H1 (cell line): ENCODE measurements at regions not wholly inside any gene's neighbourhood (a gene's known extent, or its start where the extent isn't known, plus 50 kb on each side); places are given as distances from the start of the nearest gene placed in this dataset.

ENCODE experiments used
- CTCF ChIA-PET: fragments of 300-600 bp; sonication (Branson Sonifier 250); formaldehyde crosslinking; loops from one replicate; lab custom pipeline; 2021; ENCODE audit not compliant: partially characterized antibody; lab: Charles Lee
- POLR2A ChIA-PET: fragments of 300-600 bp; sonication (Branson Sonifier 250); formaldehyde crosslinking; loops from one replicate; lab custom pipeline; 2021; ENCODE audit warnings: inconsistent platforms; ENCODE audit not compliant: partially characterized antibody; lab: Charles Lee
- DNase-seq, 2 experiments: peaks; one replicate each; pipeline versions ENCODE4 v3.0.0 to v3.0.0-alpha.2; 2010 to 2022; ENCODE audit warnings: low spot score in 2 of 2, low read depth in 1 of 2, mixed read lengths in 1 of 2
- FAIRE-seq: peaks from 2 replicates; lab custom pipeline; 2011; peaks lifted over from hg19 to GRCh38; lab: Jason Lieb, UNC
- H2AFZ ChIP-seq: 2 replicates; pipeline ENCODE4 v1.8.1; 2012; ENCODE audit warnings: low read length, inconsistent platforms
- H2AK5ac ChIP-seq: 2 replicates; pipeline ENCODE4 v1.6.1; 2013; ENCODE audit warnings: low read depth, low read length
- H2BK120ac ChIP-seq: replicated peaks from 2 replicates; pipeline ENCODE3; 2013; ENCODE audit warnings: low read depth, low read length, inconsistent platforms
- H2BK12ac ChIP-seq: 2 replicates; pipeline ENCODE4 v1.6.1; 2013; ENCODE audit warnings: low read depth, low read length
- H2BK15ac ChIP-seq: 2 replicates; pipeline ENCODE4 v1.6.1; 2013; ENCODE audit warnings: low read length
- H2BK20ac ChIP-seq: 2 replicates; pipeline ENCODE4 v1.6.1; 2013; ENCODE audit warnings: low read length
- H2BK5ac ChIP-seq: 2 replicates; pipeline ENCODE4 v1.6.1; 2013; ENCODE audit warnings: low read depth, low read length
- H3K14ac ChIP-seq: 2 replicates; pipeline ENCODE4 v1.6.1; 2013; ENCODE audit warnings: inconsistent platforms; ENCODE audit not compliant: insufficient read length
- H3K18ac ChIP-seq: 2 replicates; pipeline ENCODE4 v1.6.1; 2013; ENCODE audit warnings: low read length; ENCODE audit errors: extremely low read depth
- H3K23ac ChIP-seq: 2 replicates; pipeline ENCODE4 v1.6.1; 2013; ENCODE audit warnings: inconsistent platforms; ENCODE audit not compliant: insufficient read length
- H3K23me2 ChIP-seq: 2 replicates; pipeline ENCODE4 v1.6.1; 2013; ENCODE audit warnings: low read depth, low read length
- H3K27ac ChIP-seq: 2 replicates; pipeline ENCODE4 v1.6.1; 2011; ENCODE audit warnings: low read depth, low read length, inconsistent platforms
- H3K27me3 ChIP-seq, 4 experiments: replicated peaks in 1 of 4; 1 replicate in 1 of 4; 2 replicates in 3 of 4; pipeline versions ENCODE4 v1.6.1 to v1.8.1; 2011 to 2013; ENCODE audit warnings: low read length in 3 of 4, mild to moderate bottlenecking in 3 of 4, inconsistent platforms in 2 of 4, mixed read lengths in 2 of 4, moderate library complexity in 1 of 4; ENCODE audit not compliant: control insufficient read depth in 3 of 4, insufficient read depth in 3 of 4; ENCODE audit errors: extremely low read depth in 1 of 4
- H3K36me3 ChIP-seq, 4 experiments: 2 replicates each; pipeline versions ENCODE4 v1.6.1 to v1.8.1; 2011 to 2013; ENCODE audit warnings: mild to moderate bottlenecking in 4 of 4, low read length in 3 of 4, moderate library complexity in 2 of 4, control low read depth in 1 of 4, inconsistent platforms in 1 of 4; ENCODE audit not compliant: insufficient read depth in 4 of 4, control insufficient read depth in 2 of 4
- H3K4ac ChIP-seq: replicated peaks from 2 replicates; pipeline ENCODE3; 2013; ENCODE audit warnings: low read length, low read depth, mixed read lengths, inconsistent platforms; ENCODE audit not compliant: insufficient read length
- H3K4me1 ChIP-seq, 4 experiments: replicated peaks in 1 of 4; 1 replicate in 1 of 4; 2 replicates in 3 of 4; pipeline versions ENCODE4 v1.6.1 to v1.8.1; 2011 to 2013; ENCODE audit warnings: low read length in 3 of 4, inconsistent platforms in 2 of 4, mixed read lengths in 1 of 4; ENCODE audit not compliant: insufficient read depth in 4 of 4, control insufficient read depth in 3 of 4
- H3K4me2 ChIP-seq, 2 experiments: 2 replicates each; pipeline versions ENCODE4 v1.6.1 to v1.8.1; 2011 to 2013; ENCODE audit warnings: low read depth in 2 of 2, low read length in 2 of 2, control low read depth in 1 of 2, inconsistent platforms in 1 of 2, mild to moderate bottlenecking in 1 of 2; ENCODE audit not compliant: insufficient read depth in 1 of 2
- H3K4me3 ChIP-seq, 4 experiments: fragments of 200-600, 300-600 bp in 1 of 4; sonication (generic), shearing (Covaris generic), sonication (Bioruptor Twin) in 1 of 4; 2 replicates each; pipeline versions ENCODE4 v1.5.1 to v1.8.1; 2011 to 2016; ENCODE audit warnings: low read length in 4 of 4, low read depth in 3 of 4, control low read depth in 2 of 4, inconsistent platforms in 2 of 4, mild to moderate bottlenecking in 2 of 4, mixed read lengths in 1 of 4, moderate library complexity in 1 of 4; ENCODE audit not compliant: insufficient read depth in 2 of 4; ENCODE audit errors: extremely low read depth in 1 of 4
- H3K56ac ChIP-seq: replicated peaks from 2 replicates; pipeline ENCODE3; 2013; ENCODE audit warnings: low read depth, mild to moderate bottlenecking, mixed read lengths, low read length, inconsistent platforms; ENCODE audit not compliant: insufficient read length
- H3K79me1 ChIP-seq: 2 replicates; pipeline ENCODE4 v1.6.1; 2013; ENCODE audit warnings: low read depth, low read length, control low read depth
- H3K79me2 ChIP-seq, 2 experiments: 2 replicates each; pipeline versions ENCODE4 v1.6.1 to v1.8.1; 2012 to 2013; ENCODE audit warnings: low read length in 2 of 2, mild to moderate bottlenecking in 2 of 2, inconsistent platforms in 1 of 2; ENCODE audit not compliant: insufficient read depth in 2 of 2, control insufficient read depth in 1 of 2
- H3K9ac ChIP-seq, 4 experiments: replicated peaks in 1 of 4; 1 replicate in 1 of 4; 2 replicates in 3 of 4; pipeline versions ENCODE4 v1.6.1 to v1.8.1; 2011 to 2013; ENCODE audit warnings: low read depth in 3 of 4, low read length in 3 of 4, control low read depth in 2 of 4, mild to moderate bottlenecking in 2 of 4, moderate library complexity in 2 of 4, inconsistent platforms in 1 of 4; ENCODE audit errors: extremely low read depth in 1 of 4
- H3K9me3 ChIP-seq, 2 experiments: 2 replicates each; pipeline versions ENCODE4 v1.6.1 to v1.8.1; 2012 to 2013; ENCODE audit warnings: mild to moderate bottlenecking in 2 of 2, moderate library complexity in 2 of 2, control low read depth in 1 of 2, inconsistent platforms in 1 of 2, low read depth in 1 of 2, low read length in 1 of 2, mixed read lengths in 1 of 2; ENCODE audit not compliant: insufficient read depth in 2 of 2
- H4K20me1 ChIP-seq, 2 experiments: replicated peaks in 1 of 2; 2 replicates each; pipeline versions ENCODE3 to v1.8.1; 2011 to 2013; ENCODE audit warnings: inconsistent platforms in 2 of 2, low read length in 2 of 2, mild to moderate bottlenecking in 1 of 2; ENCODE audit not compliant: insufficient read depth in 2 of 2, control insufficient read depth in 1 of 2
- H4K5ac ChIP-seq: 2 replicates; pipeline ENCODE4 v1.6.1; 2013; ENCODE audit warnings: low read length, low read depth, mixed read lengths, inconsistent platforms; ENCODE audit not compliant: insufficient read length
- H4K8ac ChIP-seq: 2 replicates; pipeline ENCODE4 v1.8.0; 2013; ENCODE audit warnings: mild to moderate bottlenecking, moderate library complexity, low read length, inconsistent platforms; ENCODE audit not compliant: insufficient read depth; ENCODE audit errors: extremely low read depth
- H4K91ac ChIP-seq: replicated peaks from 2 replicates; pipeline ENCODE3; 2013; ENCODE audit warnings: low read length, mixed read lengths, inconsistent platforms; ENCODE audit not compliant: insufficient read length
- ATF2 ChIP-seq: IDR thresholded peaks from 2 replicates; pipeline ENCODE4 v1.6.1; 2012; ENCODE audit warnings: low read length, inconsistent platforms
- BCL11A ChIP-seq, 2 experiments: IDR thresholded peaks; one replicate each; pipeline ENCODE4 v1.6.1; 2011; ENCODE audit warnings: low read depth in 2 of 2, low read length in 2 of 2, mild to moderate bottlenecking in 2 of 2
- POU5F1 ChIP-seq: IDR thresholded peaks from 2 replicates; pipeline ENCODE4 v1.6.1; 2011; ENCODE audit warnings: low read depth, mild to moderate bottlenecking, low read length, moderate library complexity
- SIN3A ChIP-seq, 2 experiments: IDR thresholded peaks in 1 of 2; conservative IDR thresholded peaks in 1 of 2; 2 replicates each; pipeline ENCODE4 v1.6.1; 2011 to 2012; ENCODE audit warnings: low read length in 2 of 2, improper control_type of control experiment in 1 of 2, low read depth in 1 of 2, mild to moderate bottlenecking in 1 of 2
- WGBS, 2 experiments: shearing (Covaris generic) in 1 of 2; methylation state at CpG; one replicate each; pipeline versions ENCODE4 v1.1.6 to v1.1.7; 2013 to 2015; ENCODE audit warnings: low lambda C conversion rate in 2 of 2, mixed read lengths in 2 of 2, inconsistent platforms in 1 of 2, low coverage in 1 of 2, missing lambda C conversion rate in 1 of 2; ENCODE audit not compliant: insufficient replicate concordance in 2 of 2, insufficient coverage in 1 of 2, insufficient read length in 1 of 2; ENCODE audit errors: extremely low coverage in 1 of 2, missing lambda C conversion rate in 1 of 2; 5-methylcytosine and 5-hydroxymethylcytosine counted together

GRCh38 chr12:124711344-124711743, 143.9 kb upstream of the NCOR2 start:
- Histone ChIP-seq H3K79me1 (no peaks in the 10 kb centered on the region), H4K20me1 (no peaks in the 10 kb centered on the region), H2AK5ac (no peak overlapping the region), H3K9ac (no peak overlapping the region), H4K5ac (no peak overlapping the region), H3K18ac (no peak overlapping the region), H3K23me2 (no peaks in the 10 kb centered on the region), H3K27me3 (no peaks in the 10 kb centered on the region), H3K14ac (no peak overlapping the region), H3K79me2 (no peaks in the 10 kb centered on the region), H2BK15ac (0 out of 2 replicates have a peak overlapping the region, but pooled peaks have one; percentile 12), H2BK12ac (no peak overlapping the region), H4K8ac (peak overlapping the region; percentile 48; the same call in 1 of the 2 replicates), H2BK120ac (no peak overlapping the region), H2AFZ (no peak overlapping the region), H2BK5ac (no peak overlapping the region), H3K36me3 (no peaks in the 10 kb centered on the region), H3K27ac (no peak overlapping the region), H3K23ac (no peak overlapping the region), H2BK20ac (no peak overlapping the region), H3K4ac (no peak overlapping the region), H3K9me3 (peaks cover 5% of the 10 kb centered on the region in 2 experiments; a peak in 2 of 4 replicates), H3K56ac (no peak overlapping the region), H3K4me2 (no peak overlapping the region), H4K91ac (no peak overlapping the region), H3K4me3 (no peak overlapping the region), H3K4me1 (peaks cover 0 to 3% (median 2%) of the 10 kb centered on the region in 4 experiments; a peak in 4 of 7 replicates)
- DNase-seq = no peak
- no peak for FAIRE-seq
- no peak for TF ChIP-seq SIN3A (conservative IDR thresholded peaks at IDR 0.05 in 1 of 2, IDR thresholded peaks at IDR 0.05 in 1 of 2; ENCODE audit: low read depth in 1 of 2, low read length in 2 of 2)
- no peak for TF ChIP-seq POU5F1
- TF ChIP-seq BCL11A (IDR thresholded peaks at IDR 0.05; ENCODE audit: low read depth in 2 of 2, low read length in 2 of 2) = no peak
- no peak for TF ChIP-seq ATF2
- 84% methylated on average over 11 of the region's 11 CpGs; no CpG with 5 or more reads in 1 of the 2 experiments for WGBS, 2 experiments
- ChIA-PET POLR2A (interaction anchor here (1.1 to 1.3 kb wide), 2 partner anchors 13 to 17 kb away, joined by 3 to 4 read pairs; no protein-coding TSS in a partner anchor), CTCF (interaction anchor here (0.6 to 1.8 kb wide), 8 partner anchors 8 to 258 kb away, joined by 3 to 5 read pairs (median 3); no protein-coding TSS in a partner anchor)
